ENCODE measurements at regions not wholly inside any gene's neighbourhood (a gene's known extent, or its start where the extent isn't known, plus 50 kb on each side); places are given as distances from the start of the nearest gene placed in this dataset.

- TF ChIP-seq CTCF (IDR thresholded peaks at IDR 0.05) (no peak), POLR2AphosphoS5 (IDR thresholded peaks at IDR 0.05; ENCODE audit: low read depth, low read length) (no peak), SIN3A (IDR thresholded peaks at IDR 0.05; ENCODE audit: borderline replicate concordance, insufficient read depth, low read depth, low read length) (no peak)
Measured at GRCh38 chr20:10843146-10843711, 169.4 kb upstream of the JAG1 start.

Measured in Panc1 (cell line).